Tibial nerve (tissue), 3 donors: ENCODE measurements at regions not wholly inside any gene's neighbourhood (a gene's known extent, or its start where the extent isn't known, plus 50 kb on each side); places are given as distances from the start of the nearest gene placed in this dataset.

ENCODE experiments used
- CTCF ChIP-seq, 5 experiments: fragments of 200-600 bp in 3 of 5; fragments of 450-650 bp in 2 of 5; sonication (generic) in 3 of 5; IDR thresholded peaks; one replicate each; pipeline ENCODE4 v1.5.1; 2016 to 2019; ENCODE audit warnings: antibody characterized with exemption in 5 of 5, mild to moderate bottlenecking in 3 of 5, moderate library complexity in 2 of 5
- POLR2A ChIP-seq, 2 donors: fragments of 450-650 bp; IDR thresholded peaks; one replicate each; pipeline ENCODE4 v1.6.1; 2017; ENCODE audit warnings: antibody characterized with exemption in 2 of 2, mild to moderate bottlenecking in 2 of 2, moderate library complexity in 2 of 2

- TF ChIP-seq CTCF (IDR thresholded peaks at IDR 0.05) (no peak), POLR2A (IDR thresholded peaks at IDR 0.05) (no peak)
Measured at GRCh38 chr10:9781666-9782065, 1236.0 kb upstream of the CELF2 start.
